ENCODE measurements at regions not wholly inside any gene's neighbourhood (a gene's known extent, or its start where the extent isn't known, plus 50 kb on each side); places are given as distances from the start of the nearest gene placed in this dataset.

DNA sequence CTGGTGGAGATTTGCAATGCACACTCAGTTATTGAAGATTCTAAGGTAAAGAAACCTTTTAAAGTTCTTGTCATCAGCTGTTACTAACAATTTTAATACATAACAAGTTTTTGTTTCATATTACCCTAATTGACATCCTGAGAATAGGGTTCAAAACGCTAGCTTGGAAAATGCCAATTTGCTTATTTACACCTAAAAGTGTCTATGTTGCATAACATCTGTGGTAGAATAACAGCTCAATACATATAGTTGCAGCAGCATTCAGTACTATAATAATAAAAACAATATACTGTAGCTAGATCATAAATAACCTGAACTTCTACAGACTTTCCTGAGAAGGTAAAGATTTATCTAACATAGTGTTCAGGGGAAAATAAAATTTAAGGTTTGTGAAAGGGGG lies 219.0 kb downstream of the OSR1 start:
- TF ChIP-seq CTCF (tag by site-specific recombination; IDR thresholded peaks at IDR 0.05), result no peak
- no peak for TF ChIP-seq KLF17 (tag by site-specific recombination; IDR thresholded peaks at IDR 0.05)
- no peak for TF ChIP-seq YY1 (tag by site-specific recombination; IDR thresholded peaks at IDR 0.05)
- no peak for TF ChIP-seq ZNF692 (tag by site-specific recombination; IDR thresholded peaks at IDR 0.05)
- TF ChIP-seq ZNF585B (tag by site-specific recombination; IDR thresholded peaks at IDR 0.05), result no peak
- TF ChIP-seq REST (tag by site-specific recombination; IDR thresholded peaks at IDR 0.05), result no peak
- TF ChIP-seq SALL2 (tag by site-specific recombination; IDR thresholded peaks at IDR 0.05; ENCODE audit: borderline replicate concordance), result no peak

Measured in HEK293 (cell line).